Dermis microvascular lymphatic vessel endothelial cell (primary cell): ENCODE measurements at regions not wholly inside any gene's neighbourhood (a gene's known extent, or its start where the extent isn't known, plus 50 kb on each side); places are given as distances from the start of the nearest gene placed in this dataset.
"Not testable (repeated sequence)": the region's sequence is repeated elsewhere in the genome, so short reads cannot be mapped to it uniquely, and the experiment has no call there.

Source experiments
- DNase-seq, 2 donors: peaks; one replicate each; pipeline versions ENCODE4 v3.0.0 to v3.0.0-alpha.2; 2010; ENCODE audit warnings: low read depth in 2 of 2

DNA sequence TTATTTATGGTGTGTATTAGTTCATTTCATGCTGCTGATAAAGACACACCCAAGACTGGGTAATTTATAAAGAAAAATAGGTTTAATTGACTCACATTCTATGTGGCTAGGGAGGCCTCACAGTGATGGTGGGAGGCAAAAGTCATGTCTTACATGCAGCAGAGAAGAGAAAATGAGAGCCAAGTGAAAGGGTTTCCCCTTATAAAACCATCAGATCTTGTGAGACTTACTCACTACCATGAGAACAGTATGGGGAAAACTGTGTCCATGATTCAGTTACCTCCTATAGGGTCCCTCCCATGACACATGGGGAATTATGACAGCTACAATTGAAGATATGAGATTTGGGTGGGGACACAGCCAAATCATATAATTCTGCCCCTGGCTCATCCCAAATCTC is 150.0 kb upstream of the AHI1 start:
- DNase-seq: no peak

DNA sequence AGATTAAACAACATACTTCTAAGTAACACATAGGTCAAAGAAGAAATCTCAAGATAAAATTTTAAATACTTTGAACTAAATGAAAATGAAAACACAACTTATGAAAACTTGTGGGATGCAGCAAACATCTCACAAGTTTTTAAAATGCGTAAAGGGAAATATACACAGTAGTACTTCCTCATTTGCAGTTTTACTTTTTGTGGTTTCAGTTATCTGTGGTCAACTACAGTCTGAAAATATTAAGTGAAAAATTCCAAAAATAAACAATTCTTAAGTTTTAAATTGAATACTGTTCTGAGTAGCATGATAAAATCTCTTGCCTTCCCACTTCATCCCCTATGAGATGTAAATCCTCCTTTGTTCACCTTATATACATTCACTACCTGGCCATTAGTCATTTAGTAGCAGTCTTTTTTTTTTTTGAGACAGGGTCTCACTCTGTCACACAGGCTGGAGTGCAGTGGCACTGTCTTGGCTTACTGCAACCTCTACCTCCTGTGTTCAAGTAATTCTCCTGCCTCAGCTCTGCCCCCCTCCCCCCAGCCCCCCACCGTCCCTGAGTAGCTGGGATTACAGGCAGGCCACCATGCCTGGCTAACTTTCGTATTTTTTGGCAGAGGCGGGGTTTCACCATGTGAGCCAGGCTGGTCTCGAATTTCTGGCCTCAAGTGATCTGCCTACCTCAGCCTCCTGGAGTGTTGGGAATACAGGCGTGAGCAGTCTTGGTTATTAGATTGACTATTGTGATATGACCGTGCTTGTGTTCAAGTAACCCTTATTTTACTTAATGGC is 154.6 kb upstream of the AHI1 start:
- no peak for DNase-seq

DNA sequence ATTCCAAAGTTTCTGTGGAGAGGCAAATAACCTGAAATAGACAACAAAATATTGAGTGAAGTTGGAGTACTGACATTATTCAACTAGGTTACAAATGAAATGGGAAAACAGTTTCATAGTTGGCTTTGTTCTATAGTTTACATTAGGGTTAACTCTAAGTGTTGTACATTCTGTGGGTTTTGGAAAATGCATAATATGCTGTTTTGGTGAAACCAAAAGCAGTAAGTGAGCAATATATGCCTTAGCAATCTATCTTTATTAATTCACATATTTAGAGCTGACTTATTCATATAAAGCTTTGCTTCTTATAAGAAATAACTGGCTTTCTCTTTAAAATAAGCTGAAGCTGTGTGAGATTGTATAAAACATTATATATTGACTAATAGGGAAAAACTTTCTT is 157.5 kb upstream of the AHI1 start:
- no peak for DNase-seq

DNA sequence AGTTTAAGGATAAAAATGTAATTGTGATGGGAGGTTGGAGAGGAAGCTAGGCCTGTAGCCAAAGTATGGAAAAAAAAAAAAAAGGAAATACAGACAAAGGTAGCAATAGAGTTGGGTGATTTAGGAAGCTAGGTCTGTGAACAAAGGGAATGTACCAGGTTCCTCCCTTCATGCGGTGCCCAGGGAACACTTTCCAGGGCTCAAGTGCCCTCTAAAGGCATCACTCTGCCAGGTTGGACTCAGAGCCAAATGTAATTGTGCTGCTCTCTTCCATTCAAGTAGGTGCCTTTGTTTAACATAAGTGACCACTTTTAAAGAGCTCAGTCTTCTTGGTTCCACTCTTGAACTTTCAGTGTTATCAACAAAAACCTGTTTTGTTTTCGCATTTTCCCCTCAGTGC is 159.7 kb upstream of the AHI1 start:
- peak in 1 of 2 donors; percentile 36 for DNase-seq

DNA sequence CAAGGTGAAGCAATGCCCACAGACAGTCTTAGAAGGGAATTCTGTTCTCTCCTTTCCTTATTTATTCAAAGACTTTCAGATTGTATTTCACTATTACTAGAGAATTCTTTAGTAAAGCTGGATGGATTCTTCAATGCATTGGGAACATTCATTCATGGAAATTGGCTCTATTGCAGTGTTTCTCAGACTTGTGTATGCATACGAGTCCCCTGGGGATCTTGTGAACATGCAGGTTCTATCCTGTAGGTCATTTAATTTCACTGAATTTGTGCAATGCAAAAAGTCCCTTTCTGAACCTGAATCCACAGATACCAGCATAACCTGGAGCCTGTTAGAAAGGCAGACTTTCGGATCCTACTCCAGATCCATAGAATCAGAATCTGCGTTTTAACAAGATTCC is 160.9 kb upstream of the AHI1 start:
- no peak for DNase-seq

DNA sequence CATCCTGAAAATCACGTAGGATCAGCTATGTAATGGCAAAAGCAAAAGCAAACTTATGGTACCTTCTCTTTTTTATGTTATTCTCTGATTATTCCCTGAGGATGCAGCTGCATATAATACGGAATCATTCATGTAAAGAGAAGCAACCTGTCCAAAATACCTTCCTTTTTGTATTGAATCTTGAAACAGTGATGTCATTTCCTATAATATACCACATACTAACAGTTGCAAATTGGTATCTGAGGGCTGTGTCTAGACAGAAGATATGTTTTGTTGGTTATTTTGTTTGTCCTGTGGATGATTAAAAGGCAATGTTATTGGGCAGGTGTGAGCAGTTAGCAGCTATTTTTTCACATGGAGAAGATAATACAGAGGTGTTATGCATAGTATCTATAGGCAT is 161.4 kb upstream of the AHI1 start:
- DNase-seq: no peak

DNA sequence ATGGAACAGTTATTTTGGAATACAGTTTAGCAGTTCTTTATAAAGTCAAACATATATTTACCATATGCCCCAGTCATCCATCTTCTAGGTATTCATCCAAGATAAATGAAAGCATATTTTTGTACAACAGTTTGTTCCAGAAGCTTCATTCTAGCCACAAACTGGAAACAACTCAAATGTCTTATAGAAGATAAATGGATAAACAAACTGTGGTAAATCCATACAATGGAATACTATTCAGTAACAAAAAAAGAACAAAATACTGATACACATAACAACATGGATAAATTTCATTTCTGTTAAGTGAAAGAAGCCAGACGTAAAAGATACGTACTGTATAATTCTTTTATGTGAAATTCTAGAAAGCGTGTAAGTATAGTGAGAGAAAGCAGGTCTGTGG is 167.0 kb upstream of the AHI1 start:
- DNase-seq: no peak

DNA sequence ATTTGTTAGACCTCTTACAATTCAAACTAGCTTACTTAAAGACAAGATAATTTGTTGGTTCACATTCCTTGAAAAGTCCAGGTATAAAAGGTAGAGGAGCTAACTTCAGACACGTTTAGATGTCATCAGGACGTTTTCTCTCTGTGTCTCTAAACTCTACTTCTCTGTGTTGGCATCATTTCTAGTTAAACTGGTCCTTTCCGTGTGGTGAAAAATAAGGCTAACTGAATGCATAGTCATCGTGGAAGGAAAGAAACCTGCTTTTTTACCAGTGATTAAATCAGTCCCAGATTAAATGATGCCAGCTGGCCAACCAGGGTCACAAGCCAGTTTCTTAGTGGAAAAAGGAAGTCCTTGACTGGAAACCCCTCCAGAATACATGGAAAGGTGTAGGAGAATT is 168.4 kb upstream of the AHI1 start:
- DNase-seq: no peak

DNA sequence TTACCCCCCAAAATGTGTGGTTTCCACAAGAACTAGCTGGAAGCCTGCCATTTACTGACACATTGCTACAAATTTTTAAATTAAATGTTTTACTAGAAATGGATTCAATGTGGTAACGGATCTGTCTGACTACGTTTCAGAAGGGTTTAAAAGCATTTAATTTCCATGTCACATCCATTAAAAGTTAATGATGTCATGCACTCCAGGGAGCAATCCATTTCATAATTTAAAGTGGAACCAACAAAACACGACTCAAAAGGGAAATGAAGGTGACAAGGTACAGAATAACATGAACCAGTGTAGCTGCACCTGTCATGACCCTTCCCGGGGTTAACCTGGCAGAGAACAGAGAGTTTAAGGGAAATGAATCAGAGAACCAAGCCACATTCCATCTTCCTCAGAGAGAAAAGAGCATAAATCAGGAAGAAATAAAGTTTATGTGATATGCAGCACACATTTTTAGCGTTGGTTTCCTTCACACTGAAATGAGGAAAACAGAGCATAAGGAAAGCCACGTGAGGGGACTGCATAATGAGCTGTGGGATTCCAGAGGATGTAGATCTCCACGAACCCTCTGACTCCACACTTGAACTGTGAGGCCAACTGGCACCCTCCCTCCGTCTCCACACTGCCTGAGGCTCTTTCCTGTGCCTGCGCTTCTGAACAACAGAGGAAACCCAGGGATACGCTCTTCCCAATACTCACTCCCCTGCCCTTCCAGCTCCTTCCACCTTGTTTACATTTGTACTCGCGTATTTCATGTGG is 170.3 kb upstream of the AHI1 start:
- DNase-seq: peak; percentile 79 to 97

DNA sequence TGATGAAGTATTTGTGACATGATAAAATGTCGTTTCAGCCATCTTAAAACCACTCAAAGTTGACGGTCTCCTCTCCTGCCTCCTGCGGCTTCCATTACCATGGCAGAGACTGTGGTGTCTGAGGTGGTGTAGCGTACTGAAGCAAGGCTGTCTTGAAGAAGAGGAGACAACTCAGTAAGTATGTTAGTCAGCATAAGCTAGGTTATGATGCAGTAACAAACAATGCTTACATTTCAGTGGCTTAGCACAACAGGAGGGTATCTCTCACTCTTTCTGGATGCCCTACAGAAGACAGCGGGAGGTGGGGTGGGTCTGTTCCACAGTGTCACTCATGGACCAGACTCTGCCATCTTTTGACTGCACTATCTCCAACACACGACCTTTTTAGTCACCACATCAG is 174.7 kb upstream of the AHI1 start:
- DNase-seq: no peak

DNA sequence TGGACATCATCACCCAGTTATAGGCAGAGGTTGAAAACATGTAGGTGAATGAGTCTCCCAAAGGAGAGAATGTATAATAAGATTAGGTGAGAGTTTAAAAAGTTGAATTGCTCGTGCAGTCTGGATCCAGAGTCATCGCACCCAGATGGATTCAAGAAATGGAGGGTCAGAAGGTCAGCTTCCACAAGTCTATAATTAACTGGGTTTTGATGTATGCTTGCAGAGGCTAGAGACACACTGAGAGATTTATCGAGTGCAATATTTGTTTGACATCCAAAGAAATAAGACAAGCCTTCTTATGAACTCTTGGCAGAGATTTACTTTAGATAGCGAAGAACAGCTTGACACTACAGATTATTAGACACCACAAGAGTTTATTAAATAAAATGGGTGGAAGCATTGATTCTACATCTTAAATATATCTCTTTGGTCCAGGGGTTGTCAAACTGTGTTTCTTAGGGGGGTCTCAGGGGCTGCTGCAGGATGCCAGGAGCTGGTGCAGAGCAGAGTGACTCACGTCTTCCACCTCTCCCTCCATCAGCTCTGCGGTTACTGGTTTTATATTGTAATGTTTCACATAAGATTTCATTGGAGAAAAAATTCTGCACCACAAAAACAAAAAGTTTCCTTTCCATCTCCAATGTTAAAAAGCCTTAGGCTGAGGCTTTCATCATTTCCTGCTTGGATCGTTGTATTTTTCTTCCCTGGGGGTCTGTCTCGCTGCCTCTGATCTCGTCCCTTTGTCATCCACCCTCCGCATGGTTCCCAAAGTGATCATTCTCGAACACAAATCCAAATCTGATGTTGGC is 176.2 kb upstream of the AHI1 start:
- no peak for DNase-seq

DNA sequence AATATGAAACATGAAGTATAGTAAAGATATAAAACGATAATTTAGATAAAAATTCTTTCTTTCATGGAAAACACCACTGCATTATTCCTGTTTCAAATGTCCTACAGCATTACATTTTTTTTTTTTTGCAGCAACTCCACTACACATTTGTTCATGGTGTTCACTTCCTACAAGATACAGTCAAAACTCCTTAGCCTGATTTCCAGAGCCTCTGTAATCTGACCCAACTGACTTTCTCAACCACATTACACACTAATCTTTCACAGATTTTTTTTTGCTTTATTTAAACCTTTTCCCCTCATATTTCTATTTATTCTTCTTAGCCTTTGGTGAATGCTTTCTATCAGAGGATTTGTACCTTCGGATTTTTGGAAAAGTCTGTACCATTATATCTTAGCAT is 176.5 kb upstream of the PDE7B start:
- DNase-seq: no peak

DNA sequence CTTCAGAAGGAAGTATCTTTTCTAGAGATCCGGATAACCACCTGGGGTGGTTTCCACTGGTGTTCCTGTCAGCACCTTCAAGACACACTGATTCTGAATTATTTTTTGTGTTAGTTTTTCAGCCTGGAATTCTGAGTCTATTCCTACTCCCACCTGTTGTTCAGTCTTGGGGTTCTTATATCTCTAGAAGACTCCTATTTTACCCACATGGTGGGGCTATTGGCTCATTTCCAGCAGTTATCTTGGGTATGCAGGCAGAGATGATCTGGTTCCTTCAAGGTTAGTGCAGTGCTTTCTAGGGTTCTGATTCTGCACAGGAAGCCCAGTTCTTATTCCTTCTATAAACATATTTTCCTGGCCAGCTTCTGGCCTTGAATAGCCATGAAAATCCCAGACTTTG is 175.6 kb upstream of the PDE7B start:
- DNase-seq: peak in 1 of 2 donors; percentile 51

DNA sequence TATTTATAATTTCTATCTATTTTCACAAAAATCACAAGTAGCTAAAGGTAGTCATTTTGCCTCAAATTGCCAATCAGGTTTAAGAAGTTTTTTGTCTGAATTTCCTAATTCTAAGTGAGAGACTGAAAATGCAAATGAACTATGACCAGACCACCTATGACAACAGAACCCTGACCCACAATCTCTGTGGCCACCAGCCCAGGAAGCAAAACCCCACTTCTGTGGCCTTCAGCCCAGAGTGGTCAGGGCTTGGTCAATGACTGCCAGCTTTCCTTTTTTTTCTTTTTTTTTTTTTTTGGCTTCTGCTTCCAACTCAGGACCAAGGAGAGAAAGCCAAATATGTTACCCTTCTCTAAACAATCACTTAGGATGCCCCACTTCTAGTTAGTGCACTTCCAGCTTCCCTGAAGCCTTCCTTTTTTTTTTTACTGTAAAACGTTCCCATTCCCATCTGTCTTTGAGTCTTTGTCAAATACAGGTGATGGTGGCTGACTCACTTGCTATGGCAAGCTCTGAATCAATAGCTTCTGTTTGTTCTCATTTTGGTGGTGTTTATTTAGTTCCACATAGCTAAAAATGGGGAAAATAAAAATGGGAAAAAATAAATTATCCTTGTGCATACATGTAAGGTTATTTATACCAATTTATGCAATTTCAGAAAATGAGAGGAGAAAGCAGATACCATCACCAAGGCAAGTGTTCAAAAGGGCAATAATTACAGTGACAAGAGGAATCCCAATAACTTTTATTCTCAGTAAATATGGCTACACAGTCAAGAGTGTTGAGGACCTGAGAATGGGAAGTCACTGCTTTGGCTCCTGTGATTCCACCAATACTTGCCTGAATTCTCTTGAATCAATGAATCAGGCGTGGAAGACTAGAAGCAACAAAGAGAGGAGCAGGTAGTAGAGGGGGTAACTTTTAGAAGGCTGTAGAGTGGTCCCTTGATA is 170.3 kb upstream of the PDE7B start:
- DNase-seq: no peak

DNA sequence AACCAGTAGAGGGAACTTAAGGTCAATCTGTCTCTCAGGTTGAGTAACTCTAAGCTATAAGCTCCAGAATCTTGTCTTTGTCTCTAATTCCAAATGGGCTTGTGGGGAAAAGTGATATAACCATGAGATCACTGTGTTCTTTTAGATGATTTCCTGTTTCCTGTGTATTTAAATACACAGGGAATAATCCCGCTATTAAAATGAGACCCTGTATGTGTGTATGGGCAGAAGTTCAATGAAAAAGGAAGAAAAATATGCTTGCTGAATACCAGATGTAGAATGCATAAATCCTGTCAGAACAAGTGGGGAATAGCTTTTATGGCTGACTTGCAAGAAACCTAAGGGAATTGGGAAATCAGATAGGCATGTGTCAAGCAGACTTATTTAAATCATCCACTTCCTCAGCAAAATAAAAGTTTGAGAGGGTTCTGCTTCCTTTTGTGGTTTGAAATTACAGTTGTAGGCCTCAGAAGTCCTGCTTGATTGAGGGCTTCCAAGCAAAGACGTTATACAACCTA is 164.7 kb upstream of the PDE7B start:
- peak; percentile 51 to 60 for DNase-seq

DNA sequence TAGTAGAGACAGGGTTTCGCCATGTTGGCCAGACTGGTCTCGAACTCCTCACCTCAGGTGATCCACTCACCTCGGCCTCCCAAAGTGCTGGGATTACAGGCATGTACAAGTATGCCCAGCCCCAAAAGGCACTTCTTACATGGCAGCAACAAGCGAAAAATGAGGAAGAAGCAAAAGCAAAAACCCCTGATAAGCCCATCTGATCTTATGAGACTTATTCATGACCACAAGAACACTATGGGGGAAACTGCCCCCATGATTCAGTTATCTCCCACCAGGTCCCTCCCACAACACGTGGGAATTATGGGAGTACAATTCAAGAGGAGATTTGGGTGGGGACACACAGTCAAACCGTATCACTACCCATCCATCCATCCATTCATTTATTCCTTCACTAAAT is 163.0 kb upstream of the PDE7B start:
- DNase-seq: not testable (repeated sequence)

DNA sequence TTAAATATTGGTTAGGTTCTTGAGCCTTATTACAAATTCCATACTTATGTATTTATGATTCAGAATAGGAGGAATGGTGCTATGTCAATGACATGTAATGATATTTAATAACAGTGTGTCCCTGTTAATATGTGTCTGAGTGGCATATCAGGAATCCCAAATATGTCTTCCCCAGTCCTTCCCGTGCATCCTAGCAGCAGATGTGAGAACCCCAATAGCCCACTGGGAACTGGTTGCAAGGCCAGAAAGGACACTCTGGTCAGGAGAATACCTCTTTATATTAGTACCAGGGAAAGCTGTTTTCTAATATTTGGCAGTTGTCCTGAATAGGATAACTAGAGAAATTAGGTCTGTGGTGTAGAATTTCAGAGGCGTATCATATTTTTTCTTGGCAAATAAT is 159.1 kb upstream of the PDE7B start:
- DNase-seq: no peak

DNA sequence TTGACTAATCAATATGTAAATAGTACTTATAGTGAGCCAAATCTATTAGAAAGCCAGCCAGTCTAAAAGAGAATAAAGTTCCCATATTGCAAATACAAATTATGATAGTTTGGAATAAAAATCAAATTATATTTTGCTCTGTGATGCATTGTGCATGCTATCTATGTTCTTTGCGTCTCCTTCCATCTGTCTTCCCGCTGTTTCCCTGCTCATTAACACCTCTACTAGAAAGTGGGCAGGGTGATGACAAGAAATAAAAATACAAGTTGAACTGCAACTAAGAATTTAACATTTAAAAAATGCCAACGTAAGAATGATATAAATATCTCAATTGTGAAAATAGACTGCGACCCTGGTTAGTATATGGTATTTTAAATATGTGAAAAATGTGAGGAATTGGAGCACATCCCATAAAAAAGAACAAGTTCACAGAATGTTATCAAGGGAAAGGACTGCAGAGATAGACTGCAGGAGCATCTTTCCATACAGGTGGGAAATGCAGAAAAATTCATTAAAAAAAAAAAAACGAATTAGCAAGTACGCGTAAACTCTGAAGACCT is 157.6 kb upstream of the PDE7B start:
- no peak for DNase-seq

DNA sequence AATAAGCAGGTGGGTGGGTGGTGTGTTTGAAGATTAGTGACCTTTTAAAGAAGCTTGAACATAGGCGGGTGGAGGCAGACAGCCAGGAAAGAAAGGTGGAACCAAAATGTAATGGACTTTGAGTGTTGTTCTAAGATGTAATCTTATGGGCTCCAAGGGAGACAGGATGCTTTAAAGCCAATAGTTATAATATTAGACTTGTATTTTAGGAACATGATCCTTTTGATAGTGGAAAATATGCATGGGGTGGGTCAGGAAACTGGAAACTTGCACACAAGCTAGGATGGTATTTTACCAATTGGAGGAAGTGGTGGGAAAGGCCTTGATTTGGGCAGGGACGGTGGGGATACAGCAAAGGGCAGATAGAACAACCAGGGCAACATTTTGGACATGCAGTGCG is 151.8 kb upstream of the PDE7B start:
- DNase-seq: no peak

DNA sequence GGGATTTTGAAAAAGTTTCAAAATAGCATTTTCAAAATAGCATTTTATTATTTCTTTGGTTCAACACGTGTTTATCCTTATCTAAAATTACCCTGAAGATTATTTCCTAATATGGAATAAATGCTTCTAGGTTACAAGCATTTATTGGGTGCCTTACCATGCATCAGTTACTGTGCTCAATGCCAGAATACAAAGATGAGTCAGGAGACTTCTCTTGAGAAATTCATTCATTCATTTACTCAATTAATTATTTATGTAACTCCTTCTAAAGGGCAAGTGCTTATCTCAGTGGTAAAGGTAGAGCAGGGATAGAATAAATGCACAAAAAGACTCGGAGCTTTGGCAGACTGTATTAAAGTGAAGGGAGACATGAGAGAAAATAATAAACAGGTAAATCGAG is 150.1 kb upstream of the PDE7B start:
- DNase-seq: no peak

DNA sequence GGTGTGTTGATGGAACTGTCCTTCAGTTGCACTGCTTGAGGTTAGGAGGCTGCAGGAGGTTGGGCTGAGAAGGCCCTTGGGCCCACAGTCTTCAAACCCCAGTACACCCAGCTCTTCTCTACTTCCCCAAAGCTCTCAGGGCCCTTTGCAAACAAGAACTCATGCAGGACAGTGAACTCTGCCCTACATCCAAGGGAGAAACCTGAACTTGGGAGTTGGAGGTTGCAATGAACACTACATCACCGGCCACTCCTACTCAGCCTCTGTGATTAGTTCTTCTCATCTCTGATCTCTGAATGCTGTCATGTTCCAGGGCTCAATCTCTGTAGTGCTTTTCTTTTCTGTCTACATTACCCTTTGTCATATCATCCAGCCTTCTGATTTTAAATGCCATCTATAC is 148.5 kb upstream of the PDE7B start:
- no peak for DNase-seq
